T-helper 22 cell (primary cell): ENCODE measurements at regions not wholly inside any gene's neighbourhood (a gene's known extent, or its start where the extent isn't known, plus 50 kb on each side); places are given as distances from the start of the nearest gene placed in this dataset.

Experiments
- DNase-seq: peaks from one replicate; pipeline ENCODE4 v3.0.0-alpha.2; 2020; ENCODE audit warnings: low read depth

GRCh38 chr4:152094970-152095700 lies 334.3 kb upstream of the GATB start:
- DNase-seq = no peak

- DNase-seq = no peak
Measured at GRCh38 chr4:152091405-152091804, 330.6 kb upstream of the GATB start.

GRCh38 chr4:152090543-152090942 lies 329.7 kb upstream of the GATB start:
- no peak for DNase-seq

- no peak for DNase-seq
Measured at GRCh38 chr4:152089584-152089983, 328.8 kb upstream of the GATB start.

GRCh38 chr4:152087335-152087734 lies 326.5 kb upstream of the GATB start:
- no peak for DNase-seq

GRCh38 chr4:152085657-152086056 lies 324.9 kb upstream of the GATB start:
- DNase-seq = no peak

GRCh38 chr4:152083338-152083737 lies 322.5 kb upstream of the GATB start:
- no peak for DNase-seq

- DNase-seq = no peak
Measured at GRCh38 chr4:152081024-152081423, 320.2 kb upstream of the GATB start.

GRCh38 chr4:152079543-152080293 lies 318.9 kb upstream of the GATB start:
- peak; percentile 9 for DNase-seq

- DNase-seq = no peak
Measured at GRCh38 chr4:152079079-152079478, 318.3 kb upstream of the GATB start.

GRCh38 chr4:152077582-152077981 lies 316.8 kb upstream of the GATB start:
- DNase-seq = no peak

- DNase-seq = no peak
Measured at GRCh38 chr4:152075253-152075928, 314.6 kb upstream of the GATB start.

GRCh38 chr4:152074573-152074972 lies 313.8 kb upstream of the GATB start:
- DNase-seq = no peak

GRCh38 chr4:152074088-152074437 lies 313.3 kb upstream of the GATB start:
- no peak for DNase-seq

- DNase-seq = no peak
Measured at GRCh38 chr4:152073351-152074087, 312.7 kb upstream of the GATB start.

GRCh38 chr4:152072906-152073305 lies 312.1 kb upstream of the GATB start:
- DNase-seq = no peak

GRCh38 chr4:152072001-152072485 lies 311.2 kb upstream of the GATB start:
- DNase-seq = no peak

- DNase-seq = no peak
Measured at GRCh38 chr4:152070854-152071253, 310.0 kb upstream of the GATB start.

GRCh38 chr4:152068866-152069265 lies 308.1 kb upstream of the GATB start:
- no peak for DNase-seq

GRCh38 chr4:152065545-152065944 lies 304.7 kb upstream of the GATB start:
- DNase-seq = no peak

- no peak for DNase-seq
Measured at GRCh38 chr4:152064753-152065152, 303.9 kb upstream of the GATB start.

GRCh38 chr4:152064282-152064681 lies 303.5 kb upstream of the GATB start:
- DNase-seq = no peak
